Karpas-422 (cell line): ENCODE measurements at regions not wholly inside any gene's neighbourhood (a gene's known extent, or its start where the extent isn't known, plus 50 kb on each side); places are given as distances from the start of the nearest gene placed in this dataset.

Experiments used
- DNase-seq: peaks from one replicate; pipeline ENCODE4 v3.0.0-alpha.2; 2015
- H2AFZ ChIP-seq: fragments of 200-600 bp; sonication (generic); 2 replicates; pipeline ENCODE4 v1.6.1; 2014; ENCODE audit warnings: antibody characterized with exemption, low read length, mixed read lengths
- H3K27ac ChIP-seq: fragments of 200-600 bp; sonication (generic); 2 replicates; pipeline ENCODE4 v1.5.1; 2014; ENCODE audit warnings: mild to moderate bottlenecking, low read length, moderate library complexity
- H3K27me3 ChIP-seq: fragments of 200-600 bp; sonication (generic); 2 replicates; pipeline ENCODE4 v1.6.1; 2014; ENCODE audit warnings: low read length, mixed read lengths
- H3K36me3 ChIP-seq: fragments of 200-600 bp; sonication (generic); 2 replicates; pipeline ENCODE4 v1.6.1; 2014; ENCODE audit warnings: low read length, mixed read lengths; ENCODE audit not compliant: insufficient read depth
- H3K4me1 ChIP-seq: fragments of 200-600 bp; sonication (generic); 2 replicates; pipeline ENCODE4 v1.6.1; 2014; ENCODE audit warnings: mild to moderate bottlenecking, low read length, mixed read lengths
- H3K4me2 ChIP-seq: fragments of 200-600 bp; sonication (generic); 2 replicates; pipeline ENCODE4 v1.6.1; 2014; ENCODE audit warnings: low read length, low read depth, mild to moderate bottlenecking; ENCODE audit not compliant: poor library complexity, severe bottlenecking
- H3K4me3 ChIP-seq: fragments of 200-600 bp; sonication (generic); 2 replicates; pipeline ENCODE4 v1.5.1; 2014; ENCODE audit warnings: mild to moderate bottlenecking, antibody characterized with exemption, low read length, mixed read lengths
- H3K79me2 ChIP-seq: fragments of 200-600 bp; sonication (generic); 2 replicates; pipeline ENCODE4 v1.6.1; 2014; ENCODE audit warnings: mild to moderate bottlenecking, low read length, mixed read lengths
- H3K9ac ChIP-seq: fragments of 200-600 bp; sonication (generic); 2 replicates; pipeline ENCODE4 v1.6.0; 2014; ENCODE audit warnings: low read length
- H3K9me2 ChIP-seq: fragments of 200-600 bp; sonication (generic), shearing (Covaris generic); replicated peaks from 2 replicates; pipeline ENCODE4 v1.6.0; 2014; ENCODE audit warnings: mild to moderate bottlenecking, low read length, moderate library complexity; ENCODE audit not compliant: insufficient read depth
- H3K9me3 ChIP-seq: fragments of 300-700, 200-600 bp; sonication (generic); 2 replicates; pipeline ENCODE4 v1.6.1; 2014; ENCODE audit warnings: low read length, mixed read lengths
- H4K20me1 ChIP-seq: fragments of 200-600 bp; sonication (generic); 2 replicates; pipeline ENCODE4 v1.6.1; 2014; ENCODE audit warnings: mild to moderate bottlenecking, antibody characterized with exemption, low read length, low read depth; ENCODE audit not compliant: insufficient read depth

- no peak for DNase-seq
- no peak overlapping the region for H3K4me2 ChIP-seq
- no peaks in the 10 kb centered on the region for H3K4me1 ChIP-seq
- H3K9me3 ChIP-seq, result peaks cover 41% of the 10 kb centered on the region
- H3K9me2 ChIP-seq, result no peaks in the 10 kb centered on the region
- H3K79me2 ChIP-seq, result no peaks in the 10 kb centered on the region
- no peaks in the 10 kb centered on the region for H3K36me3 ChIP-seq
- H4K20me1 ChIP-seq, result no peaks in the 10 kb centered on the region
- H3K27ac ChIP-seq, result no peak overlapping the region
- no peak overlapping the region for H2AFZ ChIP-seq
- no peak overlapping the region for H3K4me3 ChIP-seq
- H3K9ac ChIP-seq, result no peak overlapping the region
- H3K27me3 ChIP-seq, result no peaks in the 10 kb centered on the region
Measured at GRCh38 chr4:157803421-157803820, 369.4 kb downstream of the GASK1B start.

- Histone ChIP-seq H4K20me1 (no peaks in the 10 kb centered on the region), H3K27ac (no peak overlapping the region), H3K4me2 (no peak overlapping the region), H3K9ac (no peak overlapping the region), H3K27me3 (no peaks in the 10 kb centered on the region), H3K9me2 (no peaks in the 10 kb centered on the region), H3K36me3 (no peaks in the 10 kb centered on the region), H3K4me3 (no peak overlapping the region), H3K79me2 (no peaks in the 10 kb centered on the region), H3K9me3 (peaks cover 60% of the 10 kb centered on the region), H3K4me1 (no peaks in the 10 kb centered on the region), H2AFZ (no peak overlapping the region)
- peak; percentile 10 for DNase-seq
Measured at GRCh38 chr4:157795495-157795894, 377.3 kb downstream of the GASK1B start.

GRCh38 chr4:157792716-157793115 is 380.1 kb downstream of the GASK1B start:
- Histone ChIP-seq H3K9me2 (no peaks in the 10 kb centered on the region), H3K4me2 (no peak overlapping the region), H3K36me3 (no peaks in the 10 kb centered on the region), H3K27ac (no peak overlapping the region), H3K79me2 (no peaks in the 10 kb centered on the region), H3K4me3 (no peak overlapping the region), H3K4me1 (no peaks in the 10 kb centered on the region), H3K27me3 (no peaks in the 10 kb centered on the region), H4K20me1 (no peaks in the 10 kb centered on the region), H3K9me3 (peaks cover 53% of the 10 kb centered on the region), H2AFZ (no peak overlapping the region), H3K9ac (no peak overlapping the region)
- DNase-seq, result no peak

- no peaks in the 10 kb centered on the region for H3K9me2 ChIP-seq
- H2AFZ ChIP-seq, result no peak overlapping the region
- H3K27me3 ChIP-seq, result no peaks in the 10 kb centered on the region
- DNase-seq, result no peak
- no peaks in the 10 kb centered on the region for H3K36me3 ChIP-seq
- H4K20me1 ChIP-seq, result no peaks in the 10 kb centered on the region
- no peak overlapping the region for H3K27ac ChIP-seq
- no peak overlapping the region for H3K4me3 ChIP-seq
- no peak overlapping the region for H3K4me2 ChIP-seq
- no peaks in the 10 kb centered on the region for H3K79me2 ChIP-seq
- H3K4me1 ChIP-seq, result no peaks in the 10 kb centered on the region
- no peak overlapping the region for H3K9ac ChIP-seq
- H3K9me3 ChIP-seq, result peaks cover 53% of the 10 kb centered on the region
Measured at GRCh38 chr4:157791236-157791635, 381.6 kb downstream of the GASK1B start.

GRCh38 chr4:157787618-157788017 is 385.2 kb downstream of the GASK1B start:
- H3K9ac ChIP-seq, result no peak overlapping the region
- no peaks in the 10 kb centered on the region for H4K20me1 ChIP-seq
- no peak overlapping the region for H2AFZ ChIP-seq
- H3K9me3 ChIP-seq, result peaks cover 42% of the 10 kb centered on the region
- no peak overlapping the region for H3K4me2 ChIP-seq
- no peaks in the 10 kb centered on the region for H3K36me3 ChIP-seq
- no peak for DNase-seq
- no peaks in the 10 kb centered on the region for H3K9me2 ChIP-seq
- H3K79me2 ChIP-seq, result no peaks in the 10 kb centered on the region
- no peak overlapping the region for H3K27ac ChIP-seq
- no peaks in the 10 kb centered on the region for H3K27me3 ChIP-seq
- no peak overlapping the region for H3K4me3 ChIP-seq
- no peaks in the 10 kb centered on the region for H3K4me1 ChIP-seq

GRCh38 chr4:157781361-157781760 is 391.5 kb downstream of the GASK1B start:
- Histone ChIP-seq H3K9ac (no peak overlapping the region), H3K4me1 (no peaks in the 10 kb centered on the region), H4K20me1 (no peaks in the 10 kb centered on the region), H3K79me2 (no peaks in the 10 kb centered on the region), H3K9me3 (peaks cover 65% of the 10 kb centered on the region), H3K9me2 (no peaks in the 10 kb centered on the region), H3K36me3 (no peaks in the 10 kb centered on the region), H3K27me3 (no peaks in the 10 kb centered on the region), H3K27ac (no peak overlapping the region), H2AFZ (no peak overlapping the region), H3K4me2 (no peak overlapping the region), H3K4me3 (no peak overlapping the region)
- DNase-seq, result no peak

DNA sequence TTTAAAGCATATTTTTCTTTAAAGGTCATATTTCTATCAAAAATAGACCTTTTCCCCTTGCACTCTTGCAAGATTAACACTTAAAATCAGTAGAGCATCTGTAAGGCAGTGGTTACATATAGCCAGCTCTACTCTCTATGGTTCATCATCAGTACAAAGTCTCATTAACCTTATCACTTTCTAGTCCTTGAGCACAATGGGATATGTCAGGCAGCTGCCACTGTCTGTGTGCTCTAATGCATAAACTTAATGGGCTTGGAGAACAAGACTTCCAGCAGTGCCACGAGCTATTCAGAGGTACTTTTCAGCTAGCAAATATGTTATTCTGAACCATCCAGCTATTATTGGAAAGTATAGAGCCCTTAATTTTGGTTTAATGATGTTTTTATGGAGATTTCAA is 393.7 kb downstream of the GASK1B start:
- Histone ChIP-seq H3K9ac (no peak overlapping the region), H3K4me2 (no peak overlapping the region), H4K20me1 (no peaks in the 10 kb centered on the region), H3K4me1 (no peaks in the 10 kb centered on the region), H3K9me2 (no peaks in the 10 kb centered on the region), H3K9me3 (peaks cover 63% of the 10 kb centered on the region), H3K36me3 (no peaks in the 10 kb centered on the region), H3K27ac (no peak overlapping the region), H3K79me2 (no peaks in the 10 kb centered on the region), H2AFZ (no peak overlapping the region), H3K4me3 (no peak overlapping the region), H3K27me3 (no peaks in the 10 kb centered on the region)
- DNase-seq, result peak; percentile 16

- no peak overlapping the region for H3K4me3 ChIP-seq
- no peaks in the 10 kb centered on the region for H3K4me1 ChIP-seq
- H3K36me3 ChIP-seq, result no peaks in the 10 kb centered on the region
- H3K9ac ChIP-seq, result no peak overlapping the region
- no peaks in the 10 kb centered on the region for H3K27me3 ChIP-seq
- no peaks in the 10 kb centered on the region for H3K79me2 ChIP-seq
- H3K9me2 ChIP-seq, result no peaks in the 10 kb centered on the region; the same call in 1 of the 2 replicates
- H2AFZ ChIP-seq, result no peak overlapping the region
- H3K27ac ChIP-seq, result no peak overlapping the region
- no peak overlapping the region for H3K4me2 ChIP-seq
- H4K20me1 ChIP-seq, result no peaks in the 10 kb centered on the region
- DNase-seq, result peak; percentile 6
- peaks cover 71% of the 10 kb centered on the region for H3K9me3 ChIP-seq
Measured at GRCh38 chr4:157776930-157777528, 395.8 kb downstream of the GASK1B start.

GRCh38 chr4:157775971-157776370 is 396.9 kb downstream of the GASK1B start:
- no peaks in the 10 kb centered on the region for H3K36me3 ChIP-seq
- H3K4me1 ChIP-seq, result no peaks in the 10 kb centered on the region
- no peaks in the 10 kb centered on the region; the same call in 1 of the 2 replicates for H3K9me2 ChIP-seq
- no peak overlapping the region for H2AFZ ChIP-seq
- H3K4me3 ChIP-seq, result no peak overlapping the region
- no peak overlapping the region for H3K4me2 ChIP-seq
- no peaks in the 10 kb centered on the region for H3K27me3 ChIP-seq
- H3K9me3 ChIP-seq, result peaks cover 62% of the 10 kb centered on the region
- no peak overlapping the region for H3K27ac ChIP-seq
- no peak for DNase-seq
- H3K9ac ChIP-seq, result no peak overlapping the region
- H3K79me2 ChIP-seq, result no peaks in the 10 kb centered on the region
- H4K20me1 ChIP-seq, result no peaks in the 10 kb centered on the region
